ENCODE measurements at regions not wholly inside any gene's neighbourhood (a gene's known extent, or its start where the extent isn't known, plus 50 kb on each side); places are given as distances from the start of the nearest gene placed in this dataset.
"Not testable (repeated sequence)": the region's sequence is repeated elsewhere in the genome, so short reads cannot be mapped to it uniquely, and the experiment has no call there.

DNA sequence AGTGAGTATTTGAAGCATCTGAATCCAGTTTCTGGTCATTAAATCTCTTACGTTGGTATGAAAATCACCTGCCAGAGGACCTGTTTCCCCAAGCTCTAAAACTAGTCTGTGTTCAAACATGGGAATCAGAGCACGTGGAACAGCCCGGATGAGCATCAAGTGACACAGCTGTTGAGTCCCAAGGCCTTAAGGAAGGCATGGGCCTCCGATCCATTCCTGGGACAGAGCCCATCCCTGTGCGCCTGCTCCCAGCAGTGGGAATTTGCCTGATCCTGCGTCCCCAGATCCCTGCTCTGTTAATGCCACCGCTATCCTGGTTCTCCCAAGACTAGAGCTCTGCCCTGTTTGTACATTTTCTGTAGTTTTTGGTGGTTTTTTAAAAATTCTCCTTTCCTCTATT is 68.4 kb upstream of the FBXO28 start:
- Histone ChIP-seq H3K4me3 (ENCODE audit: low read depth, low read length) (no peak overlapping the region), H2AFZ (ENCODE audit: low read length, unreplicated experiment) (no peak overlapping the region), H3K27ac (ENCODE audit: low read depth, low read length) (no peak overlapping the region), H3K27me3 (ENCODE audit: insufficient read depth, low read length) (no peaks in the 10 kb centered on the region), H3K4me1 (ENCODE audit: control insufficient read depth, insufficient read depth, low read length, unreplicated experiment) (peaks cover 5% of the 10 kb centered on the region), H3K79me2 (ENCODE audit: control insufficient read depth, insufficient read depth, low read length, unreplicated experiment) (no peaks in the 10 kb centered on the region), H3K36me3 (ENCODE audit: insufficient read depth, low read length) (no peaks in the 10 kb centered on the region)

DNA sequence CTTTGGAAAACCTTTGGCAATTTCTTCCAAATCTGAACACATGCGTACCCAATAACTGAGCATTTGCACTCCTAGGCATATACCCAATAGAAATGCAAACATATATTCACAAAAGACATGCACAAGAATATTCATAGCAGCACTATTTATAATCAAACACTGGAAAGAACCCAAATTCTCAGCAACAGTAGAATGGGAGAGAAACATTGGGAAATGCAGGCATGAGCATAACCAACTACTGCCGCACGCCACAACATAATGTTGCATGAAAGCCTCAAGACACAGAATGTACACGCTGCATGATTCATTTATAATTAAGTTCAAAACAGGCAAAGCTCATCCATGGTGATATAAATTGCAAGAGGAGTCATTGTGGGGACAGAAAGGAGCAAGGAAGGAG is 69.5 kb upstream of the FBXO28 start:
- no peaks in the 10 kb centered on the region for H3K79me2 ChIP-seq (ENCODE audit: control insufficient read depth, insufficient read depth, low read length, unreplicated experiment)
- H3K4me1 ChIP-seq (ENCODE audit: control insufficient read depth, insufficient read depth, low read length, unreplicated experiment), result no peaks in the 10 kb centered on the region
- H3K36me3 ChIP-seq (ENCODE audit: insufficient read depth, low read length), result no peaks in the 10 kb centered on the region
- H3K27ac ChIP-seq (ENCODE audit: low read depth, low read length), result no peak overlapping the region
- H2AFZ ChIP-seq (ENCODE audit: low read length, unreplicated experiment), result no peak overlapping the region
- no peak overlapping the region for H3K4me3 ChIP-seq (ENCODE audit: low read depth, low read length)
- no peaks in the 10 kb centered on the region for H3K27me3 ChIP-seq (ENCODE audit: insufficient read depth, low read length)

DNA sequence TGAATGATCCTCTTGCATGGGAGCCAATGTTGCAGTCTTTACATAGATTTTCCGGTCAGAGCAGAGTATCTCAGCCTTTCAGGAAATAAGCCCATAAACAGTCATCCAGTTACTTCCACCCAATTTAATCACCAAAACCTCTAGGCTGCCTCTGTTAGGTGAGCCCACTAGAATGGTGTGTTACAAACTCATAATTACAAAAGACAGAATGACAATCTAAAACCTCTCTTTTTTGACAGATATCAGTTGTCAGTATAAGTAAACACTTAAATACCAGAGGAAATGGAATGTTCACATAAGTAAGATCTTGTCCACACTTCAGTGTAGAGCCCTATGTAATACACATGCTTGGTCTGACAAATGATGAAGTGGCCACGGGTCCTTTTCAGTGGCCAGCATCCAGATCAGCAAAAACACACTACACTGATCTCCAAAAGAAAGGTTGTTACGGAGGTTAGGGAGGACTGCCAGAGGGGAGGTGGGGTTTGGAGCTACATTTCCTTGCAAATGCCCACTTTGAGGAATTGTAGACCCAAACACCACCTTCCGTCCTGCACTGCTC is 71.3 kb upstream of the FBXO28 start:
- H3K4me1 ChIP-seq (ENCODE audit: control insufficient read depth, insufficient read depth, low read length, unreplicated experiment), result no peaks in the 10 kb centered on the region
- H3K4me3 ChIP-seq (ENCODE audit: low read depth, low read length), result no peak overlapping the region
- no peak overlapping the region for H2AFZ ChIP-seq (ENCODE audit: low read length, unreplicated experiment)
- no peaks in the 10 kb centered on the region for H3K27me3 ChIP-seq (ENCODE audit: insufficient read depth, low read length)
- no peaks in the 10 kb centered on the region for H3K36me3 ChIP-seq (ENCODE audit: insufficient read depth, low read length)
- no peak overlapping the region for H3K27ac ChIP-seq (ENCODE audit: low read depth, low read length)
- H3K79me2 ChIP-seq (ENCODE audit: control insufficient read depth, insufficient read depth, low read length, unreplicated experiment), result no peaks in the 10 kb centered on the region

DNA sequence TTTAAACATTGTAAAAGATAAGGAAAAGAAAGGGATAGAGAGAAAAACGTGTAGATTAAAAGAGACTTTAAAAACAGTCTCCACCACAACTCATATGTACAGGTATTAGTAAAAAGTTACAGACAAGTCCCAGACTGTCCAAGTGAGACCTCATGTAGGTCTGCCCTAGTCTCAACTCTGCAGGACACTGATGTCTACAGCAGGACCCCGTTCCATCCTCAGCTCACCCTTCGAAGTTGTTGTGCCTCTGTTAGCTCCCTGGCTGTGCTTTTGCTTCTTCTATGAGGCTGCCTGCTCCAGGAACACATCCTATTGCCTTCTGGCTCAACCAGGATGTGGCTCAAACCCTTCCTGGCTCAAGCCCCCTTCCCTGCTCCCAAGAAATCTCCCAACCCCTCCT is 72.9 kb upstream of the FBXO28 start:
- no peaks in the 10 kb centered on the region for H3K36me3 ChIP-seq (ENCODE audit: insufficient read depth, low read length)
- H3K4me1 ChIP-seq (ENCODE audit: control insufficient read depth, insufficient read depth, low read length, unreplicated experiment), result no peaks in the 10 kb centered on the region
- no peaks in the 10 kb centered on the region for H3K27me3 ChIP-seq (ENCODE audit: insufficient read depth, low read length)
- H2AFZ ChIP-seq (ENCODE audit: low read length, unreplicated experiment), result no peak overlapping the region
- no peak overlapping the region for H3K27ac ChIP-seq (ENCODE audit: low read depth, low read length)
- H3K79me2 ChIP-seq (ENCODE audit: control insufficient read depth, insufficient read depth, low read length, unreplicated experiment), result no peaks in the 10 kb centered on the region
- no peak overlapping the region for H3K4me3 ChIP-seq (ENCODE audit: low read depth, low read length)

DNA sequence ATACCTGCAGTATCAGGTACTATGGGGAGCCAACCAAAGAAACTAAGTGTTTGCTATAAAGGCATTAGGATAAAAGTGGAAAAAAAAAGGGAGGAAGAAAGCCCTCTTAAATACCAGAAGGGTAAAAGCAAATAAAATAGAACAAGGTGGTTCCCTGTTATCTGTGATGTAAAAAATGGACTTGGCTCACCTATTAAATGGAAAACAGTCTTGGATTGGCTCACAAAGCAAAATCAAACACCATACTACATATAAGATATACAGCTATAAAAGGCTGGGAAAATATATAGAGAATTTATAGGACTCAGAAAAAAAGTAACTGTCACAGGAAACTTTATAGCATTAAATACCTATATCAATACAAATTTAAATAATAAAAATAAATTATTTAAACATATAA is 73.5 kb upstream of the FBXO28 start:
- H3K79me2 ChIP-seq (ENCODE audit: control insufficient read depth, insufficient read depth, low read length, unreplicated experiment); H3K27me3 ChIP-seq (ENCODE audit: insufficient read depth, low read length); H3K4me1 ChIP-seq (ENCODE audit: control insufficient read depth, insufficient read depth, low read length, unreplicated experiment); H3K4me3 ChIP-seq (ENCODE audit: low read depth, low read length); H3K36me3 ChIP-seq (ENCODE audit: insufficient read depth, low read length); H3K27ac ChIP-seq (ENCODE audit: low read depth, low read length); H2AFZ ChIP-seq (ENCODE audit: low read length, unreplicated experiment): not testable (repeated sequence)

DNA sequence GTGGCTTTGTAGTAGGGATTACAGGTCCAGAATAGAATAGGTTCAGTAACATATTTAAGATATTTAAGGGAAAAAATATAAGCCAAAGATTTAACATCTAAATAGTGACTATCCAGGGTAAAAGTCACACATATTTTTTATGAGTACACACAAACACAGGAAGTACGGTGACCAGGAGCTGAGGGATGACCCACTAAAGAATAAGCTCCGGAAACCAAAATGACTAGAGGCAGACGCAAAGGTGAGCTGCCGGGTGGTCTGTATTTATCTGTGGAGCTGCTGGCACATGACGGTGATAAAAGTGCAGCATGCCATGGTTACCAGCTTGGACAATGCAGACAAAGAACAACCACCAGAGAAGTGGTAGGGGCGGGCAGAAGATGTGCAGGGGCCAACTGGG is 73.9 kb upstream of the FBXO28 start:
- not testable (repeated sequence) for H3K36me3 ChIP-seq (ENCODE audit: insufficient read depth, low read length); H3K27me3 ChIP-seq (ENCODE audit: insufficient read depth, low read length); H3K79me2 ChIP-seq (ENCODE audit: control insufficient read depth, insufficient read depth, low read length, unreplicated experiment); H3K4me3 ChIP-seq (ENCODE audit: low read depth, low read length); H2AFZ ChIP-seq (ENCODE audit: low read length, unreplicated experiment); H3K27ac ChIP-seq (ENCODE audit: low read depth, low read length); H3K4me1 ChIP-seq (ENCODE audit: control insufficient read depth, insufficient read depth, low read length, unreplicated experiment)

DNA sequence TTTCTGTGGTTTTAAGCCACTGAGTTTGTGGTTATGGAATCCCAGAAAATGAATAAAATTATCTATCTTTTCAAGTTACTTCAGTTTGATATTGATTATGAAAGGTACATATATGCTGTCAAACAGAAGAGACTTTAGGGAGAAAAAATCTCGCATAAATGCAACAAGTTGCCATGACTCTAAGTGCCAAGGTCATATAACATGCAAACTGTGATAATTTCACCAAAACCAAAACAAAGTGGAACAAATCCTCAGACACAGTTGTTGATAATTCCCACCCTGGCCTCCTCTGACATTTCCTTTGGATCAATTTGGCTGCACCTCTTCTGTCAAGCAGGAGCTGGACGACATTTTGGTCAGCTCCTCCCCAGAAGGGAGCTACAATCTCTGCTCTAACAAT is 75.1 kb upstream of the FBXO28 start:
- H3K4me3 ChIP-seq (ENCODE audit: low read depth, low read length); H3K27me3 ChIP-seq (ENCODE audit: insufficient read depth, low read length); H3K36me3 ChIP-seq (ENCODE audit: insufficient read depth, low read length); H3K79me2 ChIP-seq (ENCODE audit: control insufficient read depth, insufficient read depth, low read length, unreplicated experiment); H3K27ac ChIP-seq (ENCODE audit: low read depth, low read length); H2AFZ ChIP-seq (ENCODE audit: low read length, unreplicated experiment); H3K4me1 ChIP-seq (ENCODE audit: control insufficient read depth, insufficient read depth, low read length, unreplicated experiment): not testable (repeated sequence)

DNA sequence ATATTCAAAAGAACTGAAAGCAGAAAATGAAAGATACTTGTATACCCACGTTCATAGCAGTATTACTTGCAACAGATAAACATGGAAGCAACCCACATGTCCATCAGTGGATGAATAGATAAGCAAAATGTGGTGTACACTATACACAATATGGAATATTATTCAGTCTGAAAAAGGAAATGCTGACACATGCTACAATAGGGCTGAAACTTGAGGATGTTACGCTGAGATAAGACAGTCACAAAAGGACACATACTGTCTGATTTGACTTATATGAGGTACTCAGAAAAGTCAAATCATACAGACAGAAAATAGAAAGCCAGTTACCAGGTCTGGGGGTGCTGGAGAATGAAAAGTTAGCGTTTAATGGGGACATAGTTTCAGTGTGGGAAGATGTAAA is 76.5 kb upstream of the FBXO28 start:
- H3K27ac ChIP-seq (ENCODE audit: low read depth, low read length); H3K4me3 ChIP-seq (ENCODE audit: low read depth, low read length); H3K79me2 ChIP-seq (ENCODE audit: control insufficient read depth, insufficient read depth, low read length, unreplicated experiment); H3K4me1 ChIP-seq (ENCODE audit: control insufficient read depth, insufficient read depth, low read length, unreplicated experiment); H3K36me3 ChIP-seq (ENCODE audit: insufficient read depth, low read length); H2AFZ ChIP-seq (ENCODE audit: low read length, unreplicated experiment); H3K27me3 ChIP-seq (ENCODE audit: insufficient read depth, low read length): not testable (repeated sequence)

DNA sequence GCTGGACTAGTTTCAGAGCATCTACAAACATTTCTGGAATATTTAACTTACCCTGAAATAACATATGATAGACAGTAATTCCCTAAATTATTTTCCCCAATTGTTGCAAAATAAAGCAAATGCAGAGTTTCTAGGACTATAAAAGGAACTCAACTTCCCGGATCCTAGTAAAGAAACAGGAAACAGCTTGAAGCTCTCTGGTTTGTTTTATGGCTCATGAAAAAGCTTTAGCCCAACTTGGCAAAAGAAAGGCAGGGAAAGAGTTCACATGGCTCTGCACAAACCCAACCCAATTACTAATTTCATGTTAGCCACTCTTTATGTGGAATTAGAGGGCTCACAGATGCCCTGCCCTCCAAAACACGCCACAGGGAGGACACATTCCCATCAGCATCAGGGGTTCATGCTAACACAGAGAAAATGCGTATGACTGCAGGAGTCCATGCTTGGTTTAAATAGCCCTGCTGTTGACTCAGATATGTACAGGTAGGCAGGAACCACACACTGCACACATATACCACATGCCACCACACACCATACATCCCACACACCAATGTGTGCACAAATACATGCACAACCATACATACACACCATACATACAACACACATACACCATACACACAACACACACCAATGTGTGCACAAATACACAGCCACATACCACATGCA is 81.2 kb upstream of the FBXO28 start:
- H3K27me3 ChIP-seq (ENCODE audit: insufficient read depth, low read length); H3K4me1 ChIP-seq (ENCODE audit: control insufficient read depth, insufficient read depth, low read length, unreplicated experiment); H3K79me2 ChIP-seq (ENCODE audit: control insufficient read depth, insufficient read depth, low read length, unreplicated experiment); H3K27ac ChIP-seq (ENCODE audit: low read depth, low read length); H2AFZ ChIP-seq (ENCODE audit: low read length, unreplicated experiment); H3K4me3 ChIP-seq (ENCODE audit: low read depth, low read length); H3K36me3 ChIP-seq (ENCODE audit: insufficient read depth, low read length): not testable (repeated sequence)

DNA sequence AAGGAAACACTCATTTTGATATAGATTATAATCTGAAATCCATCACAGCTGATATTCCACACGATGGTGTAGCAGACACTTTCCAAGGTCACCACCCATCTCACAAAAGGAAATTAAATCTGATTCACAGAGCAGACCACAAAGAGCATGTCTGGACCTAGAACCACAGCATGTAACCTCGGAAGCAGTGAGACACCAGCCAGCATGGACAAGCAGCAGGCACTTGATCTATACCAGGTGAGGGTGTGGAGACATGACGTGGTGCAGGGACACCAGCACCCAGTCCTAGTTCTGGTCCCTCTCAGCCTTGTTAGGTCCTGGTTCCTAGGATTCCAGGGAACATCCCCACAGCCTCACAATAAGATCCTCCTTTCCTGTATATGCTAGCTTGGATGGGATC is 81.9 kb upstream of the FBXO28 start:
- not testable (repeated sequence) for H3K4me1 ChIP-seq (ENCODE audit: control insufficient read depth, insufficient read depth, low read length, unreplicated experiment); H3K36me3 ChIP-seq (ENCODE audit: insufficient read depth, low read length); H3K79me2 ChIP-seq (ENCODE audit: control insufficient read depth, insufficient read depth, low read length, unreplicated experiment); H3K4me3 ChIP-seq (ENCODE audit: low read depth, low read length); H3K27me3 ChIP-seq (ENCODE audit: insufficient read depth, low read length); H3K27ac ChIP-seq (ENCODE audit: low read depth, low read length); H2AFZ ChIP-seq (ENCODE audit: low read length, unreplicated experiment)

DNA sequence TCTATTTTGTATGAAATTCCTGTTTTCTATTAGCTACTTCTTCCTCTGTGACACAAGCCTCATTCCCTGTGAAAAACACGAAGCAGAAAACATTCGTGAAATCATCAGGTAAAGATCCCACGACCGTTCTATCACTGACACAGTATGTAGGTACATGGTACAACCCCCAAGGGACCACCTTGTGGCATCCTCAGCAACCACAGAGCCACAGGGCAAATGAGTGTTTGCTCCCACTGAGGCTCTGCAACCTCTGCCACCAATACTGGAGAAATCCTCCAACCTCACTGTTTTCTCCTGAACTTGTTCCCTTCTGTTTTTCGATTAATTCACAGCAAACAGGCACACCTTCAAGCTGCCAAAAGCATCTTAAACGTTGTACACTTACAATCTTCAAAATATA is 83.7 kb upstream of the FBXO28 start:
- H2AFZ ChIP-seq (ENCODE audit: low read length, unreplicated experiment); H3K27ac ChIP-seq (ENCODE audit: low read depth, low read length); H3K36me3 ChIP-seq (ENCODE audit: insufficient read depth, low read length); H3K4me3 ChIP-seq (ENCODE audit: low read depth, low read length); H3K27me3 ChIP-seq (ENCODE audit: insufficient read depth, low read length); H3K79me2 ChIP-seq (ENCODE audit: control insufficient read depth, insufficient read depth, low read length, unreplicated experiment); H3K4me1 ChIP-seq (ENCODE audit: control insufficient read depth, insufficient read depth, low read length, unreplicated experiment): not testable (repeated sequence)
